ENCODE measurements at regions not wholly inside any gene's neighbourhood (a gene's known extent, or its start where the extent isn't known, plus 50 kb on each side); places are given as distances from the start of the nearest gene placed in this dataset.
"Not testable (repeated sequence)": the region's sequence is repeated elsewhere in the genome, so short reads cannot be mapped to it uniquely, and the experiment has no call there.

- not testable (repeated sequence) for DNase-seq
Observed at GRCh38 chr5:101180365-101180764, 277.3 kb upstream of the ST8SIA4 start.

- DNase-seq = no peak
Observed at GRCh38 chr5:101176605-101177004, 273.5 kb upstream of the ST8SIA4 start.

GRCh38 chr5:101174981-101175380 lies 271.9 kb upstream of the ST8SIA4 start:
- no peak for DNase-seq

- DNase-seq = no peak
Observed at GRCh38 chr5:101163088-101163487, 260.0 kb upstream of the ST8SIA4 start.

GRCh38 chr5:101160002-101160401 lies 256.9 kb upstream of the ST8SIA4 start:
- no peak for DNase-seq

- no peak for DNase-seq
Observed at GRCh38 chr5:101159006-101159405, 255.9 kb upstream of the ST8SIA4 start.

- no peak for DNase-seq
Observed at GRCh38 chr5:101153526-101153925, 250.4 kb upstream of the ST8SIA4 start.

GRCh38 chr5:101143526-101143925 lies 240.4 kb upstream of the ST8SIA4 start:
- no peak for DNase-seq

- no peak for DNase-seq
Observed at GRCh38 chr5:101142102-101142501, 239.0 kb upstream of the ST8SIA4 start.

GRCh38 chr5:101136454-101136853 lies 233.4 kb upstream of the ST8SIA4 start:
- no peak for DNase-seq

- no peak for DNase-seq
Observed at GRCh38 chr5:101123363-101123762, 220.3 kb upstream of the ST8SIA4 start.

GRCh38 chr5:101112645-101113044 lies 209.6 kb upstream of the ST8SIA4 start:
- DNase-seq = no peak

GRCh38 chr5:101103874-101104273 lies 200.8 kb upstream of the ST8SIA4 start:
- DNase-seq = no peak

- DNase-seq = no peak
Observed at GRCh38 chr5:101102506-101102905, 199.4 kb upstream of the ST8SIA4 start.

GRCh38 chr5:101091902-101092301 lies 188.8 kb upstream of the ST8SIA4 start:
- DNase-seq = no peak

- no peak for DNase-seq
Observed at GRCh38 chr5:101084353-101084752, 181.3 kb upstream of the ST8SIA4 start.

- DNase-seq = peak; percentile 2
Observed at GRCh38 chr5:101080462-101081240, 177.6 kb upstream of the ST8SIA4 start.

- DNase-seq = no peak
Observed at GRCh38 chr5:101068298-101068697, 165.2 kb upstream of the ST8SIA4 start.

- no peak for DNase-seq
Observed at GRCh38 chr5:101067429-101067828, 164.3 kb upstream of the ST8SIA4 start.

- DNase-seq = no peak
Observed at GRCh38 chr5:101062902-101063301, 159.8 kb upstream of the ST8SIA4 start.

GRCh38 chr5:101047181-101047580 lies 144.1 kb upstream of the ST8SIA4 start:
- DNase-seq = no peak

GRCh38 chr5:101045689-101046088 lies 142.6 kb upstream of the ST8SIA4 start:
- DNase-seq = peak; percentile 13

- not testable (repeated sequence) for DNase-seq
Observed at GRCh38 chr5:101040002-101040401, 136.9 kb upstream of the ST8SIA4 start.

- no peak for DNase-seq
Observed at GRCh38 chr5:101036778-101037177, 133.7 kb upstream of the ST8SIA4 start.

GRCh38 chr5:101035425-101035824 lies 132.3 kb upstream of the ST8SIA4 start:
- DNase-seq = no peak
